Right lobe of liver (tissue), 4 donors: ENCODE measurements at regions not wholly inside any gene's neighbourhood (a gene's known extent, or its start where the extent isn't known, plus 50 kb on each side); places are given as distances from the start of the nearest gene placed in this dataset.

ENCODE experiments used
- CTCF ChIP-seq, 4 donors: fragments of 200-600 bp in 3 of 4; fragments of 450-650 bp in 1 of 4; IDR thresholded peaks; one replicate each; pipeline versions ENCODE4 v1.5.1 to v1.8.0; 2016 to 2022; ENCODE audit warnings: antibody characterized with exemption in 4 of 4, mild to moderate bottlenecking in 2 of 4
- POLR2A ChIP-seq: fragments of 450-650 bp; IDR thresholded peaks from one replicate; pipeline ENCODE4 v1.6.1; 2017; ENCODE audit warnings: antibody characterized with exemption, mild to moderate bottlenecking
- donor health status: DM: no; HTN: no; CAD: no.
- donor health status: DM: no; HTN: no; CAD: no.
- donor health status: DM: no; HTN: yes; CAD: no.

GRCh38 chr3:181081930-181082329 lies 92.4 kb upstream of the DNAJC19 start:
- TF ChIP-seq CTCF (IDR thresholded peaks at IDR 0.05) (no peak), POLR2A (no peak)
